GM12878 (cell line): ENCODE measurements at regions not wholly inside any gene's neighbourhood (a gene's known extent, or its start where the extent isn't known, plus 50 kb on each side); places are given as distances from the start of the nearest gene placed in this dataset.

Experiments used
- ATAC-seq: fragments of 200-7000 bp; cut with Tn5 transposase; 3 replicates; pipeline ENCODE4 v1.9.1; 2020; ENCODE audit warnings: mild to moderate bottlenecking, moderate library complexity
- BruUV-seq: library from RNA; stranded (reverse); fragments of 400-500 nt; replicated peaks from 2 replicates; lab custom pipeline; 2021; lab: Mats Ljungman, UMichigan
- CTCF ChIA-PET: fragments of 300-600 bp; sonication (Branson Sonifier 250); formaldehyde crosslinking; extraction: SDS; loops from one replicate; lab custom pipeline; 2021; ENCODE audit warnings: inconsistent platforms; lab: Yijun Ruan, JAX
- POLR2A ChIA-PET: fragments of 350-600 bp; formaldehyde crosslinking; extraction: SDS; loops from one replicate; lab custom pipeline; 2021; ENCODE audit warnings: inconsistent platforms; lab: Charles Lee
- RAD21 ChIA-PET: fragments of 300-600 bp; sonication (Branson Sonifier 250); formaldehyde crosslinking; loops from one replicate; lab custom pipeline; 2023; ENCODE audit warnings: antibody characterized with exemption; ENCODE audit not compliant: unreplicated experiment; lab: Charles Lee
- SMC1A ChIA-PET: fragments of 300-600 bp; sonication (Branson Sonifier 250); formaldehyde crosslinking; loops from one replicate; lab custom pipeline; 2023; ENCODE audit not compliant: unreplicated experiment, uncharacterized antibody; lab: Charles Lee
- DNase-seq: peaks from one replicate; pipeline ENCODE4 v3.0.0-alpha.2; 2011; ENCODE audit warnings: low read depth, low spot score
- FAIRE-seq: peaks from 3 replicates; lab custom pipeline; 2011; peaks lifted over from hg19 to GRCh38; lab: Jason Lieb, UNC
- H2AFZ ChIP-seq: 2 replicates; pipeline ENCODE4 v1.6.0; 2011; ENCODE audit warnings: low read depth, low read length, control low read depth; ENCODE audit not compliant: control insufficient read depth
- H3K27ac ChIP-seq: 2 replicates; pipeline ENCODE4 v1.5.1; 2011; ENCODE audit warnings: control low read depth; ENCODE audit not compliant: control insufficient read depth, insufficient read depth
- H3K27me3 ChIP-seq, 2 experiments: replicated peaks in 1 of 2; 2 replicates each; pipeline versions ENCODE4 v1.6.0 to v1.6.1; 2011; ENCODE audit warnings: low read length in 1 of 2; ENCODE audit not compliant: control insufficient read depth in 2 of 2, insufficient read depth in 2 of 2
- H3K36me3 ChIP-seq, 2 experiments: 2 replicates each; pipeline ENCODE4 v1.5.1; 2011; ENCODE audit warnings: low read length in 1 of 2; ENCODE audit not compliant: control insufficient read depth in 2 of 2, insufficient read depth in 2 of 2
- H3K4me1 ChIP-seq: 2 replicates; pipeline ENCODE4 v1.6.1; 2011; ENCODE audit warnings: mild to moderate bottlenecking, low read length, moderate library complexity, mixed read lengths; ENCODE audit not compliant: control insufficient read depth, insufficient read depth
- H3K4me2 ChIP-seq: 2 replicates; pipeline ENCODE4 v1.6.0; 2011; ENCODE audit warnings: control low read depth; ENCODE audit not compliant: control insufficient read depth, insufficient read depth
- H3K4me3 ChIP-seq: fragments of 200-600 bp; sonication (generic); 2 replicates; pipeline ENCODE4 v1.5.1; 2016
- H3K79me2 ChIP-seq: 2 replicates; pipeline ENCODE4 v1.6.0; 2011; ENCODE audit warnings: low read length; ENCODE audit not compliant: control insufficient read depth, insufficient read depth
- H3K9ac ChIP-seq: 2 replicates; pipeline ENCODE4 v1.8.0; 2011; ENCODE audit warnings: low read length, control low read depth, mixed read lengths; ENCODE audit not compliant: control insufficient read depth, insufficient read depth
- H3K9me3 ChIP-seq: replicated peaks from 3 replicates; pipeline ENCODE4 v1.5.1; 2011; ENCODE audit warnings: mild to moderate bottlenecking, low read length; ENCODE audit not compliant: control insufficient read depth, insufficient read depth
- H4K20me1 ChIP-seq: 2 replicates; pipeline ENCODE4 v1.6.0; 2011; ENCODE audit not compliant: control insufficient read depth, insufficient read depth
- ASH2L ChIP-seq: fragments of 300-600, 200-600 bp; sonication (generic); IDR thresholded peaks from 2 replicates; pipeline ENCODE4 v1.6.1; 2017; ENCODE audit warnings: low read depth, mild to moderate bottlenecking, borderline replicate concordance
- CBX5 ChIP-seq: sonication (generic); IDR thresholded peaks from 2 replicates; pipeline ENCODE4 v1.6.1; 2016; ENCODE audit warnings: low read depth, moderate library complexity, mild to moderate bottlenecking, inconsistent platforms
- CUX1 ChIP-seq: IDR thresholded peaks from 2 replicates; pipeline ENCODE4 v1.6.1; 2012; ENCODE audit warnings: improper control_type of control experiment, low read depth, low read length; ENCODE audit not compliant: insufficient replicate concordance
- LARP7 ChIP-seq: fragments of 450-650 bp; IDR thresholded peaks from 2 replicates; pipeline ENCODE4 v1.6.1; 2017; ENCODE audit warnings: mild to moderate bottlenecking
- ZNF622 ChIP-seq: fragments of 450-650 bp; IDR thresholded peaks from 2 replicates; pipeline ENCODE4 v1.6.1; 2017; ENCODE audit warnings: mild to moderate bottlenecking, inconsistent platforms
- WGBS: methylation state at CpG from one replicate; pipeline ENCODE4 v1.1.6; 2016; ENCODE audit warnings: low lambda C conversion rate; ENCODE audit not compliant: insufficient replicate concordance, insufficient coverage; ENCODE audit errors: missing lambda C conversion rate; 5-methylcytosine and 5-hydroxymethylcytosine counted together
- in situ Hi-C: fragments of 300-500 bp; cut with MboI; formaldehyde crosslinking; loops from 9 replicates; pipeline ENCODE4 v1.14.3; 2018; ENCODE audit warnings: mixed read lengths
- intact Hi-C: fragments of 100-400 bp; cut with micrococcal nuclease; formaldehyde crosslinking; loops from one replicate; pipeline ENCODE4 v1.14.2; 2022; ENCODE audit not compliant: unreplicated experiment
- TF ChIP-seq, protein P1 (sequence below): fragments of 450-650 bp; formaldehyde crosslinking; IDR thresholded peaks from 2 replicates; pipeline ENCODE4 v1.5.0; 2022; ENCODE audit warnings: mild to moderate bottlenecking, missing genetic modification characterization

- 64% methylated on average over 5 of the region's 5 CpGs for WGBS
- Histone ChIP-seq H3K9ac (no peak overlapping the region), H3K4me3 (no peak overlapping the region), H3K4me1 (no peaks in the 10 kb centered on the region), H3K4me2 (no peak overlapping the region), H2AFZ (no peak overlapping the region), H3K36me3 (no peaks in the 10 kb centered on the region), H3K9me3 (peaks cover 4% of the 10 kb centered on the region; the same call in 1 of the 3 replicates), H3K27ac (no peak overlapping the region), H3K27me3 (no peaks in the 10 kb centered on the region), H3K79me2 (no peaks in the 10 kb centered on the region), H4K20me1 (no peaks in the 10 kb centered on the region)
- DNase-seq, result no peak
- ChIA-PET SMC1A (no interaction called here), POLR2A (no interaction called here), CTCF (no interaction called here), RAD21 (no interaction called here)
- intact Hi-C loops (no loop called here), in situ Hi-C loops (no loop called here)
- ATAC-seq, result no peak
- no TSS peak for BruUV-seq
- FAIRE-seq, result no peak
- TF ChIP-seq ZNF622 (no peak), CUX1 (no peak), LARP7 (no peak), CBX5 (no peak), ASH2L (no peak)
- TF ChIP-seq, protein P1, sequence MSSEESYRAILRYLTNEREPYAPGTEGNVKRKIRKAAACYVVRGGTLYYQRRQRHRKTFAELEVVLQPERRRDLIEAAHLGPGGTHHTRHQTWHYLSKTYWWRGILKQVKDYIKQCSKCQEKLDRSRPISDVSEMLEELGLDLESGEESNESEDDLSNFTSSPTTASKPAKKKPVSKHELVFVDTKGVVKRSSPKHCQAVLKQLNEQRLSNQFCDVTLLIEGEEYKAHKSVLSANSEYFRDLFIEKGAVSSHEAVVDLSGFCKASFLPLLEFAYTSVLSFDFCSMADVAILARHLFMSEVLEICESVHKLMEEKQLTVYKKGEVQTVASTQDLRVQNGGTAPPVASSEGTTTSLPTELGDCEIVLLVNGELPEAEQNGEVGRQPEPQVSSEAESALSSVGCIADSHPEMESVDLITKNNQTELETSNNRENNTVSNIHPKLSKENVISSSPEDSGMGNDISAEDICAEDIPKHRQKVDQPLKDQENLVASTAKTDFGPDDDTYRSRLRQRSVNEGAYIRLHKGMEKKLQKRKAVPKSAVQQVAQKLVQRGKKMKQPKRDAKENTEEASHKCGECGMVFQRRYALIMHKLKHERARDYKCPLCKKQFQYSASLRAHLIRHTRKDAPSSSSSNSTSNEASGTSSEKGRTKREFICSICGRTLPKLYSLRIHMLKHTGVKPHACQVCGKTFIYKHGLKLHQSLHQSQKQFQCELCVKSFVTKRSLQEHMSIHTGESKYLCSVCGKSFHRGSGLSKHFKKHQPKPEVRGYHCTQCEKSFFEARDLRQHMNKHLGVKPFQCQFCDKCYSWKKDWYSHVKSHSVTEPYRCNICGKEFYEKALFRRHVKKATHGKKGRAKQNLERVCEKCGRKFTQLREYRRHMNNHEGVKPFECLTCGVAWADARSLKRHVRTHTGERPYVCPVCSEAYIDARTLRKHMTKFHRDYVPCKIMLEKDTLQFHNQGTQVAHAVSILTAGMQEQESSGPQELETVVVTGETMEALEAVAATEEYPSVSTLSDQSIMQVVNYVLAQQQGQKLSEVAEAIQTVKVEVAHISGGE, result no peak
These were observed 909.6 kb upstream of the NDST4 start for GRCh38 chr4:116023049-116023448.
